ENCODE measurements at regions not wholly inside any gene's neighbourhood (a gene's known extent, or its start where the extent isn't known, plus 50 kb on each side); places are given as distances from the start of the nearest gene placed in this dataset.

DNA sequence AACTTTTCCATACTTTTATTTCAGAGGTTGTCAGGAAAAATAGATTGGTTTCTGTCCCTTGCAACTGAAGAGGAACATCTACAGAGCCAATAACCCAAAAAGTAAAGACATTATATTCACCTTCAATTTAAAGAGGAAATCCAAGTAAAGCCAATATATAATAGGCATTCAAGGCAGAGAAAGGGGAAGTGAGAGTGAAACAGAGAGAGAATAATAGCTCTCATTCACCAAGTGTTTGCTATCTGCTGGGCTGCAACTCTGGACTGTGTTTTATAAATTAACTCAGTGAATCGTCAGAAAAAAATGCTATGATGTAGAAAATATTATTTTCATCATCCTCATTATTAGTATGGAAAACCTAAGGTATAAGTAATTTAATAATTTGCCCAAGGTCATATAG is 448.5 kb downstream of the TRAM1L1 start:
- no peak for TF ChIP-seq CTCF (IDR thresholded peaks at IDR 0.05)
- no peak overlapping the region for H3K4me3 ChIP-seq (replicated peaks in 1 of 3; ENCODE audit: low read depth in 2 of 3, low read length in 3 of 3)
- Mint-ChIP-seq H3K9me3 (no peaks in the 10 kb centered on the region), H3K36me3 (no peaks in the 10 kb centered on the region), H3K27ac (no peak overlapping the region), H3K27me3 (ENCODE audit: low read depth in 3 of 3) (peaks cover 0 to 2% (median 0%) of the 10 kb centered on the region in 3 donors), H3K4me3 (no peak overlapping the region), H3K4me1 (no peaks in the 10 kb centered on the region)
- H3K36me3 ChIP-seq (replicated peaks in 1 of 2; ENCODE audit: control insufficient read depth in 1 of 2, insufficient read depth in 2 of 2, low read length in 2 of 2) = no peaks in the 10 kb centered on the region
- H4K20me1 ChIP-seq (ENCODE audit: insufficient read depth, low read length) = no peaks in the 10 kb centered on the region
- H3K4me2 ChIP-seq (replicated peaks; ENCODE audit: extremely low read depth, low read length, poor library complexity, severe bottlenecking) = no peak overlapping the region
- no peak overlapping the region for H2AFZ ChIP-seq (ENCODE audit: insufficient read depth, low read depth, low read length, poor library complexity, severe bottlenecking)
- no peaks in the 10 kb centered on the region for H3K27me3 ChIP-seq (ENCODE audit: control insufficient read depth in 2 of 2, insufficient read depth in 2 of 2, low read length in 2 of 2)
- H3K4me1 ChIP-seq (ENCODE audit: control insufficient read depth in 1 of 2, insufficient read depth in 2 of 2, low read length in 2 of 2) = no peaks in the 10 kb centered on the region
- no peak overlapping the region for H3K9ac ChIP-seq (ENCODE audit: insufficient read depth, low read length, poor library complexity, severe bottlenecking)
- no peaks in the 10 kb centered on the region for H3K79me2 ChIP-seq (ENCODE audit: insufficient read depth, low read length)
- DNase-seq = no peak
- WGBS (ENCODE audit: insufficient coverage) = no CpG with 5 or more reads among the region's 1 CpG
- intact Hi-C loops (cut with micrococcal nuclease) = no loop called here
- no peaks in the 10 kb centered on the region for H3K9me3 ChIP-seq (replicated peaks in 1 of 2; ENCODE audit: control insufficient read depth in 1 of 2, insufficient read depth in 1 of 2, low read length in 2 of 2)
- no peak overlapping the region for H3K27ac ChIP-seq (ENCODE audit: low read depth in 1 of 2, low read length in 2 of 2)

DNA sequence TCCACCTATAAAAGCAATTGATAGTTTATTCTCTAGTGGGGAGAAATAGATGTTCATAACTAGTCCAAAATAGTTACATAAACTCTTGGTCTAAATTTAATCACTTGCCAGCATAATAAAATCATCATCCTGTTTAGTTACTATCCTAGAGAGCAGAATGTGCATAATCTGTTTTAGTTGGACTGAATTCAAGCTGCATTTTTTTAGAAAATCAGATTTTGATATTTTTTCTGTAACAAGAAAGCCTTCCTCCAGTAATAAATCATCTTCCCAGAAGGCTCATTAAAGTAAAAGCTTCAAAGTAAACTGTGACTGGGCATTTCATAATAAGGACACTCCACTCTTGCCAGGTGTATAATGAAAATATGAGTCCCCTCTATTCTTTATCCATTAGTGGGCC is 453.1 kb downstream of the TRAM1L1 start:
- H2AFZ ChIP-seq (ENCODE audit: insufficient read depth, low read depth, low read length, poor library complexity, severe bottlenecking) = no peak overlapping the region
- no peaks in the 10 kb centered on the region for H3K36me3 Mint-ChIP-seq
- H3K27ac ChIP-seq (ENCODE audit: low read depth in 1 of 2, low read length in 2 of 2) = no peak overlapping the region
- H3K4me1 ChIP-seq (ENCODE audit: control insufficient read depth in 1 of 2, insufficient read depth in 2 of 2, low read length in 2 of 2) = no peaks in the 10 kb centered on the region
- H3K4me1 Mint-ChIP-seq = no peaks in the 10 kb centered on the region
- no peaks in the 10 kb centered on the region for H3K79me2 ChIP-seq (ENCODE audit: insufficient read depth, low read length)
- H3K27me3 Mint-ChIP-seq (ENCODE audit: low read depth in 3 of 3) = peaks cover 0 to 2% (median 0%) of the 10 kb centered on the region in 3 donors
- no peaks in the 10 kb centered on the region for H3K36me3 ChIP-seq (replicated peaks in 1 of 2; ENCODE audit: control insufficient read depth in 1 of 2, insufficient read depth in 2 of 2, low read length in 2 of 2)
- peaks cover 0 to 2% (median 0%) of the 10 kb centered on the region in 7 donors for H3K9me3 Mint-ChIP-seq
- H3K4me2 ChIP-seq (replicated peaks; ENCODE audit: extremely low read depth, low read length, poor library complexity, severe bottlenecking) = no peak overlapping the region
- no peak overlapping the region for H3K4me3 ChIP-seq (replicated peaks in 1 of 3; ENCODE audit: low read depth in 2 of 3, low read length in 3 of 3)
- no peaks in the 10 kb centered on the region for H4K20me1 ChIP-seq (ENCODE audit: insufficient read depth, low read length)
- no peak overlapping the region for H3K27ac Mint-ChIP-seq
- intact Hi-C loops (cut with micrococcal nuclease) = no loop called here
- no peak overlapping the region for H3K4me3 Mint-ChIP-seq
- no peak for TF ChIP-seq CTCF (IDR thresholded peaks at IDR 0.05)
- no peaks in the 10 kb centered on the region for H3K9me3 ChIP-seq (replicated peaks in 1 of 2; ENCODE audit: control insufficient read depth in 1 of 2, insufficient read depth in 1 of 2, low read length in 2 of 2)
- no peaks in the 10 kb centered on the region for H3K27me3 ChIP-seq (ENCODE audit: control insufficient read depth in 2 of 2, insufficient read depth in 2 of 2, low read length in 2 of 2)
- no peak overlapping the region for H3K9ac ChIP-seq (ENCODE audit: insufficient read depth, low read length, poor library complexity, severe bottlenecking)
- no peak for DNase-seq

All from CD14-positive monocyte (primary cell).